PC-3 (cell line): ENCODE measurements at regions not wholly inside any gene's neighbourhood (a gene's known extent, or its start where the extent isn't known, plus 50 kb on each side); places are given as distances from the start of the nearest gene placed in this dataset.

ENCODE experiments used
- ATAC-seq: fragments of 200-7000 bp; cut with Tn5 transposase; 2 replicates; pipeline ENCODE4 v1.9.1; 2020; ENCODE audit warnings: mild to moderate bottlenecking, moderate library complexity
- BruUV-seq: library from RNA; stranded (reverse); fragments of 400-500 nt; replicated peaks from 2 replicates; lab custom pipeline; 2021; lab: Mats Ljungman, UMichigan
- CTCF ChIA-PET: fragments of 300-600 bp; sonication (Branson Sonifier 250); formaldehyde crosslinking; loops from one replicate; lab custom pipeline; 2022; ENCODE audit warnings: antibody characterized with exemption; lab: Charles Lee
- POLR2A ChIA-PET: fragments of 300-600 bp; sonication (Branson Sonifier 250); formaldehyde crosslinking; loops from one replicate; lab custom pipeline; 2022; ENCODE audit warnings: antibody characterized with exemption; ENCODE audit not compliant: unreplicated experiment; lab: Charles Lee
- DNase-seq: peaks from one replicate; pipeline ENCODE4 v3.0.0-alpha.2; 2015
- H2AFZ ChIP-seq: fragments of 300-600 bp; sonication (generic); 2 replicates; pipeline ENCODE4 v1.6.0; 2016; ENCODE audit warnings: antibody characterized with exemption, low read length
- H3F3A ChIP-seq: fragments of 300-600 bp; sonication (generic); one replicate; pipeline ENCODE4 v1.6.0; 2017; ENCODE audit warnings: antibody characterized with exemption, low read length, control low read depth, mild to moderate bottlenecking; ENCODE audit not compliant: unreplicated experiment
- H3K27ac ChIP-seq: fragments of 300-600 bp; sonication (generic); 2 replicates; pipeline ENCODE4 v1.5.1; 2016; ENCODE audit warnings: mild to moderate bottlenecking, low read length
- H3K27me3 ChIP-seq: fragments of 300-600 bp; sonication (generic); 2 replicates; pipeline ENCODE4 v1.6.1; 2016; ENCODE audit warnings: low read length, mixed read lengths
- H3K36me3 ChIP-seq: fragments of 300-600 bp; sonication (generic); 2 replicates; pipeline ENCODE4 v1.6.1; 2016; ENCODE audit warnings: low read depth, mixed run types, low read length, mixed read lengths
- H3K4me1 ChIP-seq: fragments of 300-600 bp; sonication (generic); 2 replicates; pipeline ENCODE4 v1.5.1; 2016; ENCODE audit warnings: low read length; ENCODE audit not compliant: insufficient read depth
- H3K4me2 ChIP-seq: fragments of 300-600 bp; sonication (generic); 2 replicates; pipeline ENCODE4 v1.6.0; 2016; ENCODE audit warnings: low read length
- H3K4me3 ChIP-seq: fragments of 300-600 bp; sonication (generic); 2 replicates; pipeline ENCODE4 v1.5.1; 2016; ENCODE audit warnings: mild to moderate bottlenecking, low read length, mixed read lengths
- H3K79me2 ChIP-seq: fragments of 300-600 bp; sonication (generic); 2 replicates; pipeline ENCODE4 v1.6.1; 2017; ENCODE audit warnings: low read length, mixed read lengths
- H3K9ac ChIP-seq: fragments of 300-600 bp; sonication (generic); 2 replicates; pipeline ENCODE4 v1.6.0; 2016; ENCODE audit warnings: mild to moderate bottlenecking, low read length
- H3K9me2 ChIP-seq: fragments of 300-600 bp; sonication (generic); replicated peaks from 2 replicates; pipeline ENCODE4 v1.6.1; 2016; ENCODE audit warnings: mixed run types, low read length, mixed read lengths
- H3K9me3 ChIP-seq: fragments of 300-600 bp; sonication (generic); 2 replicates; pipeline ENCODE4 v1.6.1; 2016; ENCODE audit warnings: low read length, mixed read lengths
- H4K20me1 ChIP-seq: fragments of 300-600 bp; sonication (generic); 2 replicates; pipeline ENCODE4 v1.6.1; 2016; ENCODE audit warnings: low read length, mixed read lengths
- EZH2 ChIP-seq: fragments of 300-600 bp; sonication (generic); IDR thresholded peaks from one replicate; pipeline ENCODE4 v1.6.1; 2017; ENCODE audit warnings: antibody characterized with exemption, mild to moderate bottlenecking, low read length; ENCODE audit not compliant: unreplicated experiment
- EZH2phosphoT487 ChIP-seq: fragments of 300-600 bp; sonication (generic); IDR thresholded peaks from 2 replicates; pipeline ENCODE4 v1.6.1; 2018; ENCODE audit warnings: mild to moderate bottlenecking, antibody characterized with exemption, low read length, borderline replicate concordance
- intact Hi-C: fragments of 100-400 bp; cut with micrococcal nuclease; formaldehyde crosslinking; loops from 2 replicates; pipeline ENCODE4 v1.9.0; 2023
- TF ChIP-seq, protein P1 (sequence below): fragments of 300-600 bp; sonication (generic); conservative IDR thresholded peaks from 2 replicates; pipeline ENCODE4 v1.5.1; 2017; ENCODE audit warnings: antibody characterized with exemption, low read depth, mild to moderate bottlenecking, low read length

GRCh38 chr2:153106802-153107477 lies 371.6 kb downstream of the RPRM start:
- BruUV-seq = no TSS peak
- Histone ChIP-seq H3K36me3 (no peaks in the 10 kb centered on the region), H3K4me2 (peak overlapping the region; percentile 25), H3K27me3 (0 out of 2 replicates have a peak, but pooled peaks cover 11% of the 10 kb centered on the region), H2AFZ (no peak overlapping the region), H3K9me2 (no peaks in the 10 kb centered on the region), H3K27ac (no peak overlapping the region), H3K4me1 (no peaks in the 10 kb centered on the region), H3K9ac (no peak overlapping the region), H3K79me2 (no peaks in the 10 kb centered on the region), H4K20me1 (no peaks in the 10 kb centered on the region), H3K4me3 (no peak overlapping the region; the same call in 1 of the 2 replicates), H3K9me3 (no peaks in the 10 kb centered on the region), H3F3A (no peaks in the 10 kb centered on the region)
- CTCF ChIA-PET = no interaction called here
- no peak for TF ChIP-seq EZH2
- TF ChIP-seq EZH2phosphoT487 = no peak
- TF ChIP-seq, protein P1, sequence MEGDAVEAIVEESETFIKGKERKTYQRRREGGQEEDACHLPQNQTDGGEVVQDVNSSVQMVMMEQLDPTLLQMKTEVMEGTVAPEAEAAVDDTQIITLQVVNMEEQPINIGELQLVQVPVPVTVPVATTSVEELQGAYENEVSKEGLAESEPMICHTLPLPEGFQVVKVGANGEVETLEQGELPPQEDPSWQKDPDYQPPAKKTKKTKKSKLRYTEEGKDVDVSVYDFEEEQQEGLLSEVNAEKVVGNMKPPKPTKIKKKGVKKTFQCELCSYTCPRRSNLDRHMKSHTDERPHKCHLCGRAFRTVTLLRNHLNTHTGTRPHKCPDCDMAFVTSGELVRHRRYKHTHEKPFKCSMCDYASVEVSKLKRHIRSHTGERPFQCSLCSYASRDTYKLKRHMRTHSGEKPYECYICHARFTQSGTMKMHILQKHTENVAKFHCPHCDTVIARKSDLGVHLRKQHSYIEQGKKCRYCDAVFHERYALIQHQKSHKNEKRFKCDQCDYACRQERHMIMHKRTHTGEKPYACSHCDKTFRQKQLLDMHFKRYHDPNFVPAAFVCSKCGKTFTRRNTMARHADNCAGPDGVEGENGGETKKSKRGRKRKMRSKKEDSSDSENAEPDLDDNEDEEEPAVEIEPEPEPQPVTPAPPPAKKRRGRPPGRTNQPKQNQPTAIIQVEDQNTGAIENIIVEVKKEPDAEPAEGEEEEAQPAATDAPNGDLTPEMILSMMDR = no peak
- intact Hi-C loops = no loop called here
- POLR2A ChIA-PET = no interaction called here
- ATAC-seq (no peak), DNase-seq (no peak)

GRCh38 chr2:153105829-153106578 lies 372.6 kb downstream of the RPRM start:
- intact Hi-C loops = no loop called here
- ATAC-seq = no peak
- Histone ChIP-seq H3K27ac (no peak overlapping the region), H3K36me3 (no peaks in the 10 kb centered on the region), H3K27me3 (0 out of 2 replicates have a peak, but pooled peaks cover 9% of the 10 kb centered on the region), H3K9me2 (no peaks in the 10 kb centered on the region), H3F3A (no peaks in the 10 kb centered on the region), H3K4me3 (no peak overlapping the region), H3K79me2 (no peaks in the 10 kb centered on the region), H3K4me1 (no peaks in the 10 kb centered on the region), H3K4me2 (no peak overlapping the region), H3K9ac (no peak overlapping the region), H2AFZ (no peak overlapping the region), H3K9me3 (no peaks in the 10 kb centered on the region), H4K20me1 (no peaks in the 10 kb centered on the region)
- no peak for DNase-seq
- CTCF ChIA-PET = no interaction called here
- no peak for TF ChIP-seq EZH2phosphoT487
- no peak for TF ChIP-seq EZH2
- TF ChIP-seq, protein P1 = no peak
- BruUV-seq = no TSS peak
- POLR2A ChIA-PET = no interaction called here

GRCh38 chr2:153101187-153101586 lies 377.4 kb downstream of the RPRM start:
- Histone ChIP-seq H4K20me1 (no peaks in the 10 kb centered on the region), H3K36me3 (no peaks in the 10 kb centered on the region), H3K9me3 (no peaks in the 10 kb centered on the region), H3K4me2 (no peak overlapping the region), H3K9me2 (no peaks in the 10 kb centered on the region), H3K4me3 (no peak overlapping the region), H3K4me1 (no peaks in the 10 kb centered on the region), H3K27me3 (no peaks in the 10 kb centered on the region), H3K9ac (no peak overlapping the region), H2AFZ (no peak overlapping the region), H3K27ac (no peak overlapping the region), H3F3A (no peaks in the 10 kb centered on the region), H3K79me2 (no peaks in the 10 kb centered on the region)
- DNase-seq (no peak), ATAC-seq (no peak)
- CTCF ChIA-PET = no interaction called here
- BruUV-seq = no TSS peak
- POLR2A ChIA-PET = no interaction called here
- intact Hi-C loops = no loop called here
- TF ChIP-seq, protein P1 = no peak
- TF ChIP-seq EZH2 (no peak), EZH2phosphoT487 (no peak)
